ENCODE measurements at regions not wholly inside any gene's neighbourhood (a gene's known extent, or its start where the extent isn't known, plus 50 kb on each side); places are given as distances from the start of the nearest gene placed in this dataset.
A peak's percentile ranks its signal among the peaks of the same experiment; 100 is the strongest.
"Not testable (repeated sequence)": the region's sequence is repeated elsewhere in the genome, so short reads cannot be mapped to it uniquely, and the experiment has no call there.

DNA sequence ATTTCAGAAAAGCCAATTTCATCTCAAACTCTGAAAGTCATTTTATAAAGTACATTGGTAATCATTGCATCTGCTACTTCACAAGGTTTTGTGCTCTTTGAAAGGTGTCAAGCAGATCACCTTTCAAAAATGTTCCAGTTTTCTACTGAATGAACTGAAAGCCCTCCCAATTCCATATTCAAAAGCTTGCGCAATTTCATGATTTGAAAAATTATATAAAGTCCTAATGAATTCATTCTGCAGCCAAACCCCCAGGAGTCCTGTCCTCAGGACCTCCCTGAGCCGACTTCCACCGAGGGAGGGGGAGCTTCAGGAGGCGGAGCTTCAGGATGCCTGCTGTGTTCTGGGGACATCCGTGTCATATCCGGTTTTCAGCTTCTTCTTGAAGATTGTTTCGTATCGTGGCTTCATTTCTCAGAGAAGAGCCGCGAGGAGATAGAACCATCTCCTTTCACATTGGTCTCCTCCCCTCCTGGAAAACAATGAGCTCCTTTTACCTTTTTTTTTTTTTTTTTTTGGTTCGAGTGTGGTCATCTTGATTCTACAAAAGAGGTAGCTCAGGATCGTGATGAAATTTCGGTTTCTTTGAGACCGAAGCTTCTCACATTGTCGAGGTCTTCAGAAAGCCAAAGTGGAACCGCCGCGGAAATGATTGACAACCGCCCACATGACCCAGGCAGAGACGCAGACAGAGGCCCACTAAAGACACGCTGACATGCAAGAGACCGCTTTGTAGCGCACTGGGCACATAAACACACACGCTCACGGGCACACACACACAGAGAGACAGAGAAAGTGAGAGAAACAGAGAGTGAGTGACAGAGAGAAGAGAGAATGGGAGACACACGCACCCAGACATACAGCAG, 553.8 kb upstream of the ZNF337 start:
- H3K36me3 ChIP-seq (replicated peaks in 1 of 2); H3K27me3 ChIP-seq; intact Hi-C loops (cut with DNase I); H3K4me1 ChIP-seq (replicated peaks in 1 of 2); DNase-seq; H3K27ac ChIP-seq; H3K4me3 ChIP-seq; H3K9me3 ChIP-seq (replicated peaks in 1 of 3): not testable (repeated sequence)
- WGBS, 4 donors: 86 to 88% (median 87%) methylated on average over 26 of the region's 26 CpGs

DNA sequence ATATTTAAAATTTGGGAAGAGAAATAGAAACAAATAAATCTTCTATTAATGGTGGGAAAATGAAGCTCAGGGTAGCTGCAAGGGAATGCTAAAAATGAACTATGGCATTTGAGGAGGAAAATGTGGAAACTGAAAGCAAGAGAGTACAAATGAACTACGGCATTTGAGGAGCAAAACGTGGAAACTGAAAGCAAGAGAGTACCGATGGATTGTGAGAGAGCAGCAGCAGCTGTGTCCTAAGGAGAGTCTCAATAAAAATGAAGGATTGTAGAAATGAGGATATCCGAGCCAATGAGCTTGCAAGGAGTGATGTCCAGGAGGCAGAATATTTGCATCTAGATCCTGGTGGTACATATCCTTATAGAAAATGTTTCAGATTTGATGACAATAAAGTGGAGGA, 547.1 kb upstream of the ZNF337 start:
- Histone ChIP-seq H3K27ac (no peak overlapping the region), H3K36me3 (replicated peaks in 1 of 2) (no peaks in the 10 kb centered on the region), H3K4me3 (no peak overlapping the region), H3K4me1 (replicated peaks in 1 of 2) (no peaks in the 10 kb centered on the region), H3K9me3 (replicated peaks in 1 of 3) (no peaks in the 10 kb centered on the region), H3K27me3 (no peaks in the 10 kb centered on the region)
- TF ChIP-seq, protein P1, sequence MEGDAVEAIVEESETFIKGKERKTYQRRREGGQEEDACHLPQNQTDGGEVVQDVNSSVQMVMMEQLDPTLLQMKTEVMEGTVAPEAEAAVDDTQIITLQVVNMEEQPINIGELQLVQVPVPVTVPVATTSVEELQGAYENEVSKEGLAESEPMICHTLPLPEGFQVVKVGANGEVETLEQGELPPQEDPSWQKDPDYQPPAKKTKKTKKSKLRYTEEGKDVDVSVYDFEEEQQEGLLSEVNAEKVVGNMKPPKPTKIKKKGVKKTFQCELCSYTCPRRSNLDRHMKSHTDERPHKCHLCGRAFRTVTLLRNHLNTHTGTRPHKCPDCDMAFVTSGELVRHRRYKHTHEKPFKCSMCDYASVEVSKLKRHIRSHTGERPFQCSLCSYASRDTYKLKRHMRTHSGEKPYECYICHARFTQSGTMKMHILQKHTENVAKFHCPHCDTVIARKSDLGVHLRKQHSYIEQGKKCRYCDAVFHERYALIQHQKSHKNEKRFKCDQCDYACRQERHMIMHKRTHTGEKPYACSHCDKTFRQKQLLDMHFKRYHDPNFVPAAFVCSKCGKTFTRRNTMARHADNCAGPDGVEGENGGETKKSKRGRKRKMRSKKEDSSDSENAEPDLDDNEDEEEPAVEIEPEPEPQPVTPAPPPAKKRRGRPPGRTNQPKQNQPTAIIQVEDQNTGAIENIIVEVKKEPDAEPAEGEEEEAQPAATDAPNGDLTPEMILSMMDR (IDR thresholded peaks at IDR 0.05): no peak
- no peak for TF ChIP-seq POLR2A (IDR thresholded peaks at IDR 0.05)
- intact Hi-C loops (cut with DNase I): no loop called here
- DNase-seq: no peak
- WGBS, 4 donors: 66 to 75% (median 70%) methylated on average over 4 of the region's 4 CpGs

DNA sequence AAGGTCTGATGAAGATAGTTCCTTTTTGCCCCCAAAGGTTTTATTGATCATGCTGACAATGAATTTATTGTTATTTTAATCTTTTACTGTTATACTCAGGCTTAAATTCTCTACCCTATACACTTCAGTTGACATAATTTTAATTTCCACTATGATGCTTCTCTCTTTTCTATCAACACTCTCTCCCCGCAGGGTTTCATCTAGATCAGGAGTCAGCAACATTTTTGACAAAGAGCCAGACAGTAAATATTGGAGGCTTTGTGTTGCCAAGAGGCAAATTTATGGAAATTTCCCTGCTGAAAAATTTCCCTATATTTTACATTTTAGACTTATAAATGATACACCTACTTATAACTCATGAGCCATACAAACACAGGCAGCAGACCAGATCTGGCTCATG, 524.0 kb upstream of the ZNF337 start:
- intact Hi-C loops (cut with DNase I); H3K36me3 ChIP-seq (replicated peaks in 1 of 2); H3K9me3 ChIP-seq (replicated peaks in 1 of 3); H3K27me3 ChIP-seq; H3K4me3 ChIP-seq; H3K27ac ChIP-seq; DNase-seq; H3K4me1 ChIP-seq (replicated peaks in 1 of 2): not testable (repeated sequence)
- 57 to 83% (median 71%) methylated on average over 1 of the region's 1 CpG for WGBS, 4 donors

DNA sequence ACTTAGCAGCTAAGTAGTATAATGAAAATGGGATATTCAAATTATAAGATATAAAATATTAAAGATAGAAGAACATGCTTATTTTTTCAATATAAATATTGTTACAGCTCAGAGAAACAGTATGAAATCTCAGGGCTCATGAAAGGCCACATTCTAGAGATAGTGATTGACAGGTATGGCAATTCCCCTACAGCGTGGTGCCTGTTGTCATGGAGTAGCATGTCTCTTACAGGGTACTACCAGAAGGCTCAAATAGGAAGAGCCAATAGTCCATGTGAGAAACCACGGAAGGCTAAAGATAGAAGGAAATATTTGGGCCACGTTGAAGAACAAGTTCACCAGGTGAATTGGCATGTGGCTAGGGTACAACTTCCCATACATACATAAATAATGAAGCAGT, 522.9 kb upstream of the ZNF337 start:
- H3K4me1 ChIP-seq (replicated peaks in 1 of 2); intact Hi-C loops (cut with DNase I); H3K36me3 ChIP-seq (replicated peaks in 1 of 2); H3K27ac ChIP-seq; H3K9me3 ChIP-seq (replicated peaks in 1 of 3); H3K4me3 ChIP-seq; H3K27me3 ChIP-seq: not testable (repeated sequence)
- WGBS, 4 donors: 65 to 77% (median 73%) methylated on average over 3 of the region's 3 CpGs
- peak in 1 of 7 donors; percentile 5 for DNase-seq

DNA sequence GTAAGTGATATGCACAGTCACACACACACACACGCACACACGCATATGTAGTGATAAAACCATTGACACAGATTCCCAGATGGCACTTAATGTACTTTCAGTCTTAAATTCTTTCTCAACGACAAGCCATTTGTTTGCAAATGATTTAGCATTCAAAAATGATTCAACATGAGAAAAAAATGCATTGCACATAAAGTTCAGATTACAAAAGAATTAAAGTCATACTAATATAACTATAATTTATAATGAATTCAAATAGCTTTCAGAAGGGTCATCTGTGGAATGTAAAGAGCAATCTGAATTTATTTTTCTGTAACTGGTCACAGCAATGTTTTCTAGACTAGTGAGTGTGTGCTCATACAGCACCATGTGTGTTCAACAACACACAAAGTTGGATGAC, 521.6 kb upstream of the ZNF337 start:
- no peak overlapping the region for H3K4me3 ChIP-seq
- H3K27me3 ChIP-seq: peaks cover 3% of the 10 kb centered on the region
- H3K27ac ChIP-seq: no peak overlapping the region
- 62 to 67% (median 66%) methylated on average over 3 of the region's 3 CpGs for WGBS, 4 donors
- TF ChIP-seq, protein P1 (IDR thresholded peaks at IDR 0.05): no peak
- no peak for TF ChIP-seq POLR2A (IDR thresholded peaks at IDR 0.05)
- intact Hi-C loops (cut with DNase I): no loop called here
- no peaks in the 10 kb centered on the region for H3K36me3 ChIP-seq (replicated peaks in 1 of 2)
- H3K9me3 ChIP-seq (replicated peaks in 1 of 3): no peaks in the 10 kb centered on the region
- no peaks in the 10 kb centered on the region for H3K4me1 ChIP-seq (replicated peaks in 1 of 2)
- no peak for DNase-seq

DNA sequence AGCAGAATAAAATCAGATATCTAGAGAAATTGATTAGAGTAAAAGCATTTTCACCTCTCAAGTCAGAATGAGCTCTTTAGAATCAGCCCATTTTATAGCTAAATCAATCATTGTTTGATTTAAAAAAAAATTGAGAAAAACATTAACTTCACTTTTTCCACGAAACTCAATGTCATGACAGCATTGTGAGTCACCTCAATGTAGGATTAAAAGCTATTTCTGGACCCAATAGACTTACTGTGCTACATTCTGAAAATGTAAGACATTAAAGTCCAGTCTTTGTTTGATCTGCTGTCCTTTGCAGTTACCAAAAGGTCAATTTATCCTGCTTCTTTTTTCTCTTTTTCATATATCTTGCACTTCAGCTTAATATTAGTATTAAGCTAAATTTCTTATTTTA, 519.4 kb upstream of the ZNF337 start:
- no peaks in the 10 kb centered on the region for H3K36me3 ChIP-seq (replicated peaks in 1 of 2)
- H3K4me3 ChIP-seq: no peak overlapping the region
- no peak for TF ChIP-seq POLR2A (IDR thresholded peaks at IDR 0.05)
- TF ChIP-seq, protein P1 (IDR thresholded peaks at IDR 0.05): no peak
- H3K4me1 ChIP-seq (replicated peaks in 1 of 2): no peaks in the 10 kb centered on the region
- WGBS, 4 donors: 16 to 30% (median 27%) methylated on average over 1 of the region's 1 CpG
- no peak overlapping the region for H3K27ac ChIP-seq
- H3K9me3 ChIP-seq (replicated peaks in 1 of 3): no peaks in the 10 kb centered on the region
- no peak for DNase-seq
- intact Hi-C loops (cut with DNase I): no loop called here
- H3K27me3 ChIP-seq: no peaks in the 10 kb centered on the region
